HEK293T (cell line): ENCODE measurements at regions not wholly inside any gene's neighbourhood (a gene's known extent, or its start where the extent isn't known, plus 50 kb on each side); places are given as distances from the start of the nearest gene placed in this dataset.

Source experiments
- BHLHE40 ChIP-seq: fragments of 450-650 bp; IDR thresholded peaks from 2 replicates; pipeline ENCODE4 v1.6.1; 2016; ENCODE audit warnings: mild to moderate bottlenecking, moderate library complexity, borderline replicate concordance
- FOXM1 ChIP-seq: fragments of 450-650 bp; IDR thresholded peaks from 2 replicates; pipeline ENCODE4 v1.6.1; 2017; ENCODE audit warnings: mild to moderate bottlenecking, borderline replicate concordance
- HDGF ChIP-seq: fragments of 450-650 bp; IDR thresholded peaks from 2 replicates; pipeline ENCODE4 v1.6.1; 2017; ENCODE audit warnings: antibody characterized with exemption, borderline replicate concordance
- SP1 ChIP-seq: fragments of 450-650 bp; IDR thresholded peaks from 2 replicates; pipeline ENCODE4 v1.6.1; 2017
- ZNF384 ChIP-seq: fragments of 450-650 bp; IDR thresholded peaks from 2 replicates; pipeline ENCODE4 v1.6.1; 2016

DNA sequence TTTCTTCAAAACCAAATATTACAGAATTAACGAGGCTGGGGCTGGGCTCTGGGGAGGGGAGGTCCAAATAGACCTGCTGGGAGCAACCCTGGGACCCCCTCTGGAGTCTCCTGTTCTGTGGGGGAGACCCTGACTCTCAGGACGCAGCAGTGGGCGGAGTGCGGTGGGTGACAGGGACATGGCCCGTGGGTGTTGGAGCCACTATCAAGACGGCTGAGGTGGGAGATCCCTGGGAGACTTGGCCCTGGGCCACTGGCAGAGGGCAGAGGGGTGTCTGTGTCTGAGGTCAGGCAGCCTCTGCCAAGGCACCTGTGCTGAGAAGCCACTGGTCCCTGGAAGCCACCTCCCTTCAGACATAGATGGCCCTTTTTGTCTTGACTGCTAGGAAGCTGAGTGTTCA lies 79.5 kb upstream of the CTDP1 start:
- TF ChIP-seq ZNF384 (no peak), BHLHE40 (no peak), FOXM1 (no peak), SP1 (no peak), HDGF (no peak)
